Breast epithelium (tissue), 4 donors: ENCODE measurements at regions not wholly inside any gene's neighbourhood (a gene's known extent, or its start where the extent isn't known, plus 50 kb on each side); places are given as distances from the start of the nearest gene placed in this dataset.
"Not testable (repeated sequence)": the region's sequence is repeated elsewhere in the genome, so short reads cannot be mapped to it uniquely, and the experiment has no call there.

Experiments used
- DNase-seq, 2 donors: peaks; one replicate each; pipeline ENCODE4 v3.0.0-alpha.2; 2019; ENCODE audit warnings: low spot score in 2 of 2
- H3K27ac ChIP-seq, 2 donors: fragments of 200-600 bp; sonication (generic) in 1 of 2; one replicate each; pipeline ENCODE4 v1.5.1; 2016 to 2019; ENCODE audit warnings: mild to moderate bottlenecking in 1 of 2
- H3K27me3 ChIP-seq, 2 donors: fragments of 200-600 bp; sonication (generic) in 1 of 2; one replicate each; pipeline versions ENCODE4 v1.5.1 to v1.6.0; 2017 to 2019; ENCODE audit warnings: control low read depth in 1 of 2, mild to moderate bottlenecking in 1 of 2
- H3K36me3 ChIP-seq: fragments of 200-600 bp; one replicate; pipeline ENCODE4 v1.5.1; 2019
- H3K4me1 ChIP-seq, 2 donors: fragments of 200-600 bp; sonication (generic); one replicate each; pipeline ENCODE4 v1.5.1; 2016 to 2019; ENCODE audit warnings: control low read depth in 1 of 2
- H3K4me3 ChIP-seq, 3 donors: fragments of 200-600 bp; sonication (generic); 1 replicate in 2 of 3; 2 replicates in 1 of 3; pipeline ENCODE4 v1.5.1; 2016 to 2019; ENCODE audit warnings: mild to moderate bottlenecking in 3 of 3, moderate library complexity in 2 of 3
- H3K9me3 ChIP-seq, 2 donors: fragments of 200-600 bp; sonication (generic) in 1 of 2; one replicate each; pipeline ENCODE4 v1.5.1; 2016 to 2019; ENCODE audit warnings: control low read depth in 1 of 2
- CTCF ChIP-seq, 3 donors: fragments of 450-650 bp; IDR thresholded peaks; one replicate each; pipeline ENCODE4 v1.5.1; 2016 to 2017; ENCODE audit warnings: antibody characterized with exemption in 3 of 3, mild to moderate bottlenecking in 3 of 3, moderate library complexity in 3 of 3
- POLR2A ChIP-seq: fragments of 450-650 bp; IDR thresholded peaks from one replicate; pipeline ENCODE4 v1.6.1; 2016; ENCODE audit warnings: antibody characterized with exemption, mild to moderate bottlenecking, moderate library complexity
- POLR2AphosphoS5 ChIP-seq, 3 donors: sonication (generic); formaldehyde crosslinking; IDR thresholded peaks; one replicate each; pipeline ENCODE4 v1.6.1; 2017; ENCODE audit warnings: antibody characterized with exemption in 3 of 3
- intact Hi-C: fragments of 100-400 bp; cut with DNase I; formaldehyde crosslinking; loops from one replicate; pipeline ENCODE4 v1.15.1; 2023; ENCODE audit warnings: low total_unique reads

- TF ChIP-seq CTCF (IDR thresholded peaks at IDR 0.05) (no peak), POLR2A (no peak), POLR2AphosphoS5 (IDR thresholded peaks at IDR 0.05) (no peak)
- Histone ChIP-seq H3K4me3 (no peak overlapping the region), H3K9me3 (peaks cover 11 to 21% of the 10 kb centered on the region in 2 donors), H3K4me1 (no peaks in the 10 kb centered on the region), H3K36me3 (no peaks in the 10 kb centered on the region), H3K27ac (no peak overlapping the region), H3K27me3 (no peaks in the 10 kb centered on the region)
- intact Hi-C loops, result no loop called here
- DNase-seq, result no peak
Observed at GRCh38 chr16:63131503-63131902, 1095.3 kb upstream of the CDH8 start.

- no peaks in the 10 kb centered on the region for H3K27me3 ChIP-seq
- intact Hi-C loops, result no loop called here
- TF ChIP-seq CTCF (IDR thresholded peaks at IDR 0.05) (no peak), POLR2A (no peak), POLR2AphosphoS5 (IDR thresholded peaks at IDR 0.05) (no peak)
- H3K9me3 ChIP-seq, result peaks cover 11 to 21% of the 10 kb centered on the region in 2 donors
- H3K27ac ChIP-seq, result no peak overlapping the region
- no peak for DNase-seq
- H3K4me1 ChIP-seq, result no peaks in the 10 kb centered on the region
- H3K36me3 ChIP-seq, result no peaks in the 10 kb centered on the region
- no peak overlapping the region for H3K4me3 ChIP-seq
Observed at GRCh38 chr16:63130942-63131341, 1094.7 kb upstream of the CDH8 start.

GRCh38 chr16:63129411-63130125, 1093.3 kb upstream of the CDH8 start:
- Histone ChIP-seq H3K9me3 (peaks cover 11 to 21% of the 10 kb centered on the region in 2 donors), H3K4me3 (no peak overlapping the region), H3K4me1 (no peaks in the 10 kb centered on the region), H3K27ac (no peak overlapping the region), H3K27me3 (no peaks in the 10 kb centered on the region), H3K36me3 (no peaks in the 10 kb centered on the region)
- intact Hi-C loops, result no loop called here
- TF ChIP-seq CTCF (IDR thresholded peaks at IDR 0.05), result no peak
- TF ChIP-seq POLR2A, result no peak
- no peak for TF ChIP-seq POLR2AphosphoS5 (IDR thresholded peaks at IDR 0.05)
- no peak for DNase-seq

GRCh38 chr16:63119905-63120304, 1083.7 kb upstream of the CDH8 start:
- intact Hi-C loops, H3K9me3 ChIP-seq, H3K27me3 ChIP-seq, H3K36me3 ChIP-seq, H3K4me3 ChIP-seq, H3K4me1 ChIP-seq, DNase-seq, H3K27ac ChIP-seq: not testable (repeated sequence)

- Histone ChIP-seq H3K27me3 (no peaks in the 10 kb centered on the region), H3K4me1 (no peaks in the 10 kb centered on the region), H3K27ac (no peak overlapping the region), H3K4me3 (no peak overlapping the region), H3K36me3 (no peaks in the 10 kb centered on the region), H3K9me3 (no peaks in the 10 kb centered on the region)
- TF ChIP-seq POLR2AphosphoS5 (IDR thresholded peaks at IDR 0.05) (no peak), POLR2A (no peak), CTCF (IDR thresholded peaks at IDR 0.05) (no peak)
- intact Hi-C loops, result no loop called here
- DNase-seq, result no peak
Observed at GRCh38 chr16:63100082-63100481, 1063.8 kb upstream of the CDH8 start.
